ENCODE measurements at regions not wholly inside any gene's neighbourhood (a gene's known extent, or its start where the extent isn't known, plus 50 kb on each side); places are given as distances from the start of the nearest gene placed in this dataset.

GRCh38 chr14:34051966-34052657 lies 101.2 kb upstream of the EGLN3 start (continued):
- TF ChIP-seq MNT (IDR thresholded peaks at IDR 0.05), result no peak
- no peak for TF ChIP-seq WIZ (CRISPR knock-in tag; IDR thresholded peaks at IDR 0.05)
- no peak for TF ChIP-seq MAFF (IDR thresholded peaks at IDR 0.05; ENCODE audit: low read depth, low read length)
- no peak for TF ChIP-seq SAFB2 (CRISPR knock-in tag; IDR thresholded peaks at IDR 0.05; ENCODE audit: borderline replicate concordance, low read depth)
- TF ChIP-seq BHLHE40 (IDR thresholded peaks at IDR 0.05; ENCODE audit: low read length), result no peak
- no peak for TF ChIP-seq ZBTB26 (CRISPR knock-in tag; IDR thresholded peaks at IDR 0.05; ENCODE audit: borderline replicate concordance)
- TF ChIP-seq ZFP36L2 (CRISPR knock-in tag; IDR thresholded peaks at IDR 0.05), result no peak
- no peak for TF ChIP-seq E2F2 (CRISPR knock-in tag; IDR thresholded peaks at IDR 0.05; ENCODE audit: borderline replicate concordance)
- TF ChIP-seq GLI4 (CRISPR knock-in tag; IDR thresholded peaks at IDR 0.05; ENCODE audit: borderline replicate concordance), result no peak
- 0 out of 2 replicates have a peak, but pooled peaks have one; percentile 8 for TF ChIP-seq ZSCAN12 (CRISPR knock-in tag; IDR thresholded peaks at IDR 0.05)
- no peak for TF ChIP-seq TBX3 (IDR thresholded peaks at IDR 0.05; ENCODE audit: borderline replicate concordance)
- no peak for TF ChIP-seq ZNF543 (CRISPR knock-in tag; IDR thresholded peaks at IDR 0.05)
- no peak for TF ChIP-seq MAFK (conservative IDR thresholded peaks at IDR 0.05 in 1 of 2, IDR thresholded peaks at IDR 0.05 in 1 of 2; ENCODE audit: low read length in 2 of 2)
- no peak for TF ChIP-seq ZHX2 (IDR thresholded peaks at IDR 0.05; ENCODE audit: low read depth)
- no peak for TF ChIP-seq ZHX2 (CRISPR knock-in tag; IDR thresholded peaks at IDR 0.05; ENCODE audit: borderline replicate concordance)
- TF ChIP-seq ATF2 (CRISPR knock-in tag; IDR thresholded peaks at IDR 0.05), result no peak
- TF ChIP-seq ZFP1 (CRISPR knock-in tag; IDR thresholded peaks at IDR 0.05), result no peak; the same call in 1 of the 2 replicates
- TF ChIP-seq REXO4 (CRISPR knock-in tag; IDR thresholded peaks at IDR 0.05; ENCODE audit: borderline replicate concordance), result no peak

All from HepG2 (cell line).